Lower lobe of right lung (tissue), 2 donors: ENCODE measurements at regions not wholly inside any gene's neighbourhood (a gene's known extent, or its start where the extent isn't known, plus 50 kb on each side); places are given as distances from the start of the nearest gene placed in this dataset.
"Not testable (repeated sequence)": the region's sequence is repeated elsewhere in the genome, so short reads cannot be mapped to it uniquely, and the experiment has no call there.

Experiments used
- ATAC-seq, 2 donors: fragments of 200-7000 bp; cut with Tn5 transposase; one replicate each; pipeline ENCODE4 v1.9.1; 2020 to 2022; ENCODE audit warnings: mild to moderate bottlenecking in 2 of 2, moderate library complexity in 2 of 2
- DNase-seq: peaks from one replicate; pipeline ENCODE4 v3.0.0-alpha.2; 2020
- H3K27ac ChIP-seq: fragments of 200-600 bp; one replicate; pipeline ENCODE4 v1.8.0; 2022
- H3K27me3 ChIP-seq: fragments of 200-600 bp; one replicate; pipeline ENCODE4 v1.8.0; 2022; ENCODE audit warnings: low read depth
- H3K36me3 ChIP-seq: fragments of 200-600 bp; one replicate; pipeline ENCODE4 v1.8.0; 2022; ENCODE audit warnings: mild to moderate bottlenecking
- H3K4me1 ChIP-seq: fragments of 200-600 bp; one replicate; pipeline ENCODE4 v1.8.0; 2022
- H3K4me3 ChIP-seq: fragments of 200-600 bp; one replicate; pipeline ENCODE4 v1.8.0; 2022; ENCODE audit warnings: mild to moderate bottlenecking
- H3K9me3 ChIP-seq: fragments of 200-600 bp; one replicate; pipeline ENCODE4 v1.8.0; 2022
- intact Hi-C: fragments of 100-400 bp; cut with DNase I; formaldehyde crosslinking; loops from one replicate; pipeline ENCODE4 v1.11.0; 2022
- TF ChIP-seq, protein P1 (sequence below): fragments of 200-600 bp; IDR thresholded peaks from one replicate; pipeline ENCODE4 v1.8.0; 2022; ENCODE audit warnings: antibody characterized with exemption, mild to moderate bottlenecking
- donor health status: DM: no; HTN: yes; CAD: no; lungs with severe emphysema.

GRCh38 chr3:104360038-104360437 lies 1006.7 kb upstream of the ALCAM start:
- Histone ChIP-seq H3K27ac (no peak overlapping the region), H3K4me1 (no peaks in the 10 kb centered on the region)
- no peak for ATAC-seq

DNA sequence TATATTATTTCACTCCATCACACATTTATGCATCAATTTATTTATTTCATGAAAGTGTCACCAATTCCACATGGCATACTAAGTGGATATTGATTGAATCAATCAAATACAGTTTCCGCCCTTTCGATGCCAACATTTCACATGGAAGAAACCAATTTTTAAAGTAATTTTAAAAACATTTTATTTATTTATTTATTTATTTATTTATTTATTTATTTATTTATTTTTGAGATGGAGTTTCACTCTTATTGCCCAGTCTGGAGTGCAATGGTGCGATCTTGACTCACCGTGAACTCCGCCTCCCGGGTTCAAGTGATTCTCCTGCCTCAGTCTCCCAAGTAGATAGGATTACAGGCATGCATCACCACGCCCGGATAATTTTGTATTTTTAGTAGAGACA lies 1005.0 kb upstream of the ALCAM start:
- H3K27ac ChIP-seq, ATAC-seq, H3K4me1 ChIP-seq, H3K9me3 ChIP-seq, H3K4me3 ChIP-seq, H3K27me3 ChIP-seq, H3K36me3 ChIP-seq, DNase-seq, intact Hi-C loops: not testable (repeated sequence)

More at GRCh38 chr3:104360038-104360437, 1006.7 kb upstream of the ALCAM start:
- H3K27me3 ChIP-seq: no peaks in the 10 kb centered on the region
- H3K4me3 ChIP-seq: no peak overlapping the region
- intact Hi-C loops: no loop called here
- TF ChIP-seq, protein P1, sequence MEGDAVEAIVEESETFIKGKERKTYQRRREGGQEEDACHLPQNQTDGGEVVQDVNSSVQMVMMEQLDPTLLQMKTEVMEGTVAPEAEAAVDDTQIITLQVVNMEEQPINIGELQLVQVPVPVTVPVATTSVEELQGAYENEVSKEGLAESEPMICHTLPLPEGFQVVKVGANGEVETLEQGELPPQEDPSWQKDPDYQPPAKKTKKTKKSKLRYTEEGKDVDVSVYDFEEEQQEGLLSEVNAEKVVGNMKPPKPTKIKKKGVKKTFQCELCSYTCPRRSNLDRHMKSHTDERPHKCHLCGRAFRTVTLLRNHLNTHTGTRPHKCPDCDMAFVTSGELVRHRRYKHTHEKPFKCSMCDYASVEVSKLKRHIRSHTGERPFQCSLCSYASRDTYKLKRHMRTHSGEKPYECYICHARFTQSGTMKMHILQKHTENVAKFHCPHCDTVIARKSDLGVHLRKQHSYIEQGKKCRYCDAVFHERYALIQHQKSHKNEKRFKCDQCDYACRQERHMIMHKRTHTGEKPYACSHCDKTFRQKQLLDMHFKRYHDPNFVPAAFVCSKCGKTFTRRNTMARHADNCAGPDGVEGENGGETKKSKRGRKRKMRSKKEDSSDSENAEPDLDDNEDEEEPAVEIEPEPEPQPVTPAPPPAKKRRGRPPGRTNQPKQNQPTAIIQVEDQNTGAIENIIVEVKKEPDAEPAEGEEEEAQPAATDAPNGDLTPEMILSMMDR: no peak
- H3K9me3 ChIP-seq: no peaks in the 10 kb centered on the region
- H3K36me3 ChIP-seq: no peaks in the 10 kb centered on the region
- no peak for DNase-seq

- intact Hi-C loops: no loop called here
- H3K27me3 ChIP-seq: no peaks in the 10 kb centered on the region
- no peak overlapping the region for H3K27ac ChIP-seq
- no peaks in the 10 kb centered on the region for H3K4me1 ChIP-seq
- TF ChIP-seq, protein P1: no peak
- DNase-seq (no peak), ATAC-seq (no peak)
- no peaks in the 10 kb centered on the region for H3K9me3 ChIP-seq
- no peak overlapping the region for H3K4me3 ChIP-seq
- H3K36me3 ChIP-seq: no peaks in the 10 kb centered on the region
Measured at GRCh38 chr3:104362319-104362718, 1004.4 kb upstream of the ALCAM start.

GRCh38 chr3:104367000-104367399 lies 999.7 kb upstream of the ALCAM start:
- H3K36me3 ChIP-seq: no peaks in the 10 kb centered on the region
- no peak for ATAC-seq
- TF ChIP-seq, protein P1: no peak
- H3K27ac ChIP-seq: no peak overlapping the region
- H3K4me1 ChIP-seq: no peaks in the 10 kb centered on the region
- DNase-seq: no peak
- H3K9me3 ChIP-seq: no peaks in the 10 kb centered on the region
- H3K27me3 ChIP-seq: no peaks in the 10 kb centered on the region
- no peak overlapping the region for H3K4me3 ChIP-seq
- intact Hi-C loops: no loop called here

GRCh38 chr3:104368760-104369159 lies 997.9 kb upstream of the ALCAM start:
- no peak for DNase-seq
- ATAC-seq: no peak
- intact Hi-C loops: no loop called here
- no peak overlapping the region for H3K4me3 ChIP-seq
- H3K27me3 ChIP-seq: no peaks in the 10 kb centered on the region
- H3K36me3 ChIP-seq: no peaks in the 10 kb centered on the region
- H3K27ac ChIP-seq: no peak overlapping the region
- TF ChIP-seq, protein P1: no peak
- H3K4me1 ChIP-seq: no peaks in the 10 kb centered on the region
- H3K9me3 ChIP-seq: no peaks in the 10 kb centered on the region

DNA sequence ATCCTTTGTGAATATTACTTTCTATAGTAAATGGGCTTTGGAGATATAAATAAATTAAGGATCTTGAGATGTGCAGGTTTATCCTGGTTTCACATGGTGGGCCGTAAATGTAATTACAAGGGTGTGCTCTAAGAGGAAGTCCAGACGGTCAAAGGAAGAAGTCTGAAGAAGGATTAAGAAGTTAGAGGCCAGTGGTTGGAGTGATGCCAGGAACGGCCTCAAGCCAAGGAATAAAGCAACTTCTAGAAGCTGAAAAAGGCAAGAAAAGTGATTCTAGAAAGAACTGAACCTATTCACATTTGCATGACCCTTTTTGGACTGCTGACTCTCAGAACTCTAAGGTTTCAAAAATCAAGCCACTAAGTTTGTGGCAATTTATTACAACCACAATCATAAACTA lies 981.3 kb upstream of the ALCAM start:
- intact Hi-C loops: no loop called here
- Histone ChIP-seq H3K36me3 (no peaks in the 10 kb centered on the region), H3K4me3 (no peak overlapping the region), H3K9me3 (no peaks in the 10 kb centered on the region), H3K4me1 (no peaks in the 10 kb centered on the region), H3K27me3 (no peaks in the 10 kb centered on the region), H3K27ac (no peak overlapping the region)
- ATAC-seq (no peak), DNase-seq (no peak)
- TF ChIP-seq, protein P1: no peak
